HCT116 (cell line): ENCODE measurements at regions not wholly inside any gene's neighbourhood (a gene's known extent, or its start where the extent isn't known, plus 50 kb on each side); places are given as distances from the start of the nearest gene placed in this dataset.

Experiments used
- ATAC-seq: fragments of 200-7000 bp; cut with Tn5 transposase; 2 replicates; pipeline ENCODE4 v1.9.1; 2020; ENCODE audit warnings: mild to moderate bottlenecking, moderate library complexity
- BruUV-seq: library from RNA; stranded (reverse); fragments of 400-500 nt; replicated peaks from 2 replicates; lab custom pipeline; 2021; lab: Mats Ljungman, UMichigan
- CTCF ChIA-PET: fragments of 300-600 bp; sonication (Branson Sonifier 250); formaldehyde crosslinking; loops from one replicate; lab custom pipeline; 2021; ENCODE audit warnings: antibody characterized with exemption; lab: Charles Lee
- POLR2A ChIA-PET: fragments of 300-600, 350-600 bp; sonication (Branson Sonifier 250); formaldehyde crosslinking; loops from one replicate; lab custom pipeline; 2021; ENCODE audit warnings: antibody characterized with exemption; lab: Charles Lee
- RAD21 ChIA-PET, 2 experiments: fragments of 300-600 bp; sonication (Branson Sonifier 250); formaldehyde crosslinking; loops; one replicate each; lab custom pipeline; 2023; ENCODE audit warnings: low total read pairs in 2 of 2; ENCODE audit not compliant: uncharacterized antibody in 2 of 2, unreplicated experiment in 2 of 2, low non-redundant PET in 1 of 2; lab: Charles Lee
- DNase-seq: peaks from one replicate; pipeline ENCODE4 v3.0.0-alpha.2; 2010; ENCODE audit warnings: low read depth, low spot score
- H2AFZ ChIP-seq: fragments of 200-600 bp; shearing (Covaris generic), sonication (generic); 2 replicates; pipeline ENCODE4 v1.6.1; 2017; ENCODE audit warnings: low read depth, mixed run types, mixed read lengths, antibody characterized with exemption, low read length; ENCODE audit not compliant: poor library complexity, severe bottlenecking
- H3K27ac ChIP-seq: 2 replicates; pipeline ENCODE4 v1.5.1; 2012; ENCODE audit warnings: low read depth, low read length
- H3K27me3 ChIP-seq: fragments of 200-600 bp; sonication (generic); 2 replicates; pipeline ENCODE4 v1.6.1; 2016; ENCODE audit warnings: mixed run types, low read length, mixed read lengths; ENCODE audit not compliant: insufficient read depth
- H3K36me3 ChIP-seq, 2 experiments: fragments of 200-500 bp in 1 of 2; fragments of 200-600 bp in 1 of 2; sonication (Bioruptor generic) in 1 of 2; sonication (generic) in 1 of 2; 2 replicates each; pipeline versions ENCODE4 v1.5.1 to v1.6.1; 2014 to 2016; ENCODE audit warnings: low read length in 2 of 2, inconsistent platforms in 1 of 2, mixed read lengths in 1 of 2, mixed run types in 1 of 2; ENCODE audit not compliant: insufficient read depth in 2 of 2, control insufficient read depth in 1 of 2
- H3K4me1 ChIP-seq, 2 experiments: fragments of 200-600 bp in 1 of 2; sonication (generic) in 1 of 2; 2 replicates each; pipeline versions ENCODE4 v1.5.1 to v1.6.1; 2012 to 2017; ENCODE audit warnings: low read length in 2 of 2, inconsistent platforms in 1 of 2, mild to moderate bottlenecking in 1 of 2, mixed read lengths in 1 of 2, mixed run types in 1 of 2, moderate library complexity in 1 of 2; ENCODE audit not compliant: insufficient read depth in 2 of 2, control insufficient read depth in 1 of 2
- H3K4me2 ChIP-seq: fragments of 200-600 bp; sonication (generic); 2 replicates; pipeline ENCODE4 v1.6.1; 2017; ENCODE audit warnings: mixed run types, low read length, mixed read lengths
- H3K4me3 ChIP-seq, 2 experiments: fragments of 200-600 bp in 1 of 2; sonication (generic) in 1 of 2; replicated peaks in 1 of 2; 2 replicates each; pipeline ENCODE4 v1.5.1; 2011 to 2016; ENCODE audit warnings: low read length in 2 of 2, control low read depth in 1 of 2, low read depth in 1 of 2, mild to moderate bottlenecking in 1 of 2, mixed read lengths in 1 of 2, mixed run types in 1 of 2
- H3K79me2 ChIP-seq: fragments of 200-600 bp; sonication (generic); 2 replicates; pipeline ENCODE4 v1.6.1; 2017; ENCODE audit warnings: mild to moderate bottlenecking, mixed run types, low read length, moderate library complexity, mixed read lengths; ENCODE audit not compliant: insufficient read depth
- H3K9ac ChIP-seq: fragments of 200-600 bp; sonication (generic); 2 replicates; pipeline ENCODE4 v1.6.1; 2016; ENCODE audit warnings: low read length, mixed read lengths
- H3K9me2 ChIP-seq: fragments of 200-600 bp; sonication (generic), shearing (Covaris generic); 2 replicates; pipeline ENCODE4 v1.6.1; 2017; ENCODE audit warnings: mixed run types, mild to moderate bottlenecking, moderate library complexity; ENCODE audit not compliant: insufficient read depth
- H3K9me3 ChIP-seq, 2 experiments: fragments of 200-500 bp in 1 of 2; fragments of 200-600 bp in 1 of 2; sonication (Bioruptor generic) in 1 of 2; sonication (generic) in 1 of 2; 2 replicates each; pipeline ENCODE4 v1.6.1; 2014 to 2017; ENCODE audit warnings: low read length in 2 of 2, mixed read lengths in 2 of 2, inconsistent platforms in 1 of 2, low read depth in 1 of 2, mild to moderate bottlenecking in 1 of 2, mixed run types in 1 of 2, moderate library complexity in 1 of 2; ENCODE audit not compliant: control insufficient read depth in 1 of 2, insufficient read depth in 1 of 2
- H4K20me1 ChIP-seq: fragments of 200-600 bp; sonication (generic), shearing (Covaris generic); 2 replicates; pipeline ENCODE4 v1.6.1; 2017; ENCODE audit warnings: mixed run types, mild to moderate bottlenecking, moderate library complexity; ENCODE audit not compliant: insufficient read depth
- CBX3 ChIP-seq: IDR thresholded peaks from 2 replicates; pipeline ENCODE4 v1.6.1; 2012; ENCODE audit warnings: low read depth
- CEBPB ChIP-seq: IDR thresholded peaks from 2 replicates; pipeline ENCODE4 v1.6.1; 2012; ENCODE audit warnings: low read depth
- FOSL1 ChIP-seq: IDR thresholded peaks from 2 replicates; pipeline ENCODE4 v1.6.1; 2012; ENCODE audit warnings: low read depth
- JUND ChIP-seq: IDR thresholded peaks from 2 replicates; pipeline ENCODE4 v1.6.1; 2012
- RAD21 ChIP-seq: IDR thresholded peaks from 2 replicates; pipeline ENCODE4 v1.6.1; 2012; ENCODE audit warnings: low read depth, mild to moderate bottlenecking
- SIN3A ChIP-seq: IDR thresholded peaks from 2 replicates; pipeline ENCODE4 v1.6.1; 2012; ENCODE audit warnings: low read depth
- SP1 ChIP-seq: IDR thresholded peaks from 2 replicates; pipeline ENCODE4 v1.6.1; 2012; ENCODE audit warnings: low read depth
- YY1 ChIP-seq: IDR thresholded peaks from 2 replicates; pipeline ENCODE4 v1.6.1; 2011; ENCODE audit warnings: low read length, low read depth, moderate library complexity, mild to moderate bottlenecking; ENCODE audit not compliant: insufficient replicate concordance; ENCODE audit errors: extremely low read depth
- ZFX ChIP-seq: fragments of 450-650 bp; IDR thresholded peaks from 2 replicates; pipeline ENCODE4 v1.6.1; 2017
- intact Hi-C: fragments of 100-400 bp; cut with micrococcal nuclease; formaldehyde crosslinking; loops from 2 replicates; pipeline ENCODE4 v1.10.0; 2022
- TF ChIP-seq, protein P1 (sequence below), 3 experiments: fragments of 200-600 bp in 1 of 3; sonication (generic) in 1 of 3; IDR thresholded peaks in 2 of 3; conservative IDR thresholded peaks in 1 of 3; 2 replicates each; pipeline ENCODE4 v1.5.1; 2012 to 2017; ENCODE audit warnings: low read depth in 2 of 3, low read length in 2 of 3, antibody characterized with exemption in 1 of 3, borderline replicate concordance in 1 of 3, control low read depth in 1 of 3, mild to moderate bottlenecking in 1 of 3, mixed read lengths in 1 of 3, mixed run types in 1 of 3, moderate library complexity in 1 of 3; ENCODE audit not compliant: insufficient read depth in 1 of 3

DNA sequence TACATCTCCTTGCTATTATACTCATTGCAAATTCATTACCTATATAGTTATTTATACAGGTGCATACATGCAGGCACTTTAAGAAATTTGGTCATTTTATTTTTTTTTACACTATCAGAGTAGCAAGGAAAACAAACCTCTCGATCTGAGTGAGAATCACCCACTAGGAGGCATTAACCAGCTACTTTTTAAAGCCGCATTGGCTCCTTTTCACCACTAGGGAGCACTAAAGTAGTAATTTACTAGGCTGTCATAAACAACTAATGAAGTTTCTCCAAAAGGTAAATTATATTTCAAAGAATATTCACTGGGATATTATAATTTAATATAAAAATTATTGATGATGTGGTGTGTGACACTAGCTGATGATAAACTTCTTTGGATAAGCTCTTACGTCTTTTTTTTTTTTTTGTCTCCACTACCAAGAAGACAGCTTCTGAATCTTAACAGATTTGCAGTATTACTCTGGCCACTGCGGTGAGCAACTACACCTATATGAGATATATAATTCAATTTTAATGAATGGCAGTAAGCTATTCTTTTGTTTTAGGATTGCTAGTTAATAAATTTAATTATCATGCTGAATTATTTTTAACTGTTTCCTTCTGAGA is 101.9 kb downstream of the NOL4 start:
- CTCF ChIA-PET, result interaction anchor here (0.9 to 1.8 kb wide), 7 partner anchors 27 to 685 kb away, joined by 3 to 11 read pairs (median 3); no protein-coding TSS in a partner anchor
- Histone ChIP-seq H3K27ac (no peak overlapping the region), H2AFZ (no peak overlapping the region), H3K4me3 (no peak overlapping the region), H3K4me2 (no peak overlapping the region), H3K4me1 (no peaks in the 10 kb centered on the region), H3K9ac (no peak overlapping the region), H3K36me3 (no peaks in the 10 kb centered on the region), H3K27me3 (no peaks in the 10 kb centered on the region), H3K79me2 (no peaks in the 10 kb centered on the region), H3K9me2 (no peaks in the 10 kb centered on the region), H4K20me1 (no peaks in the 10 kb centered on the region), H3K9me3 (peaks cover 0 to 8% of the 10 kb centered on the region in 2 experiments; a peak in 1 of 4 replicates)
- intact Hi-C loops, result loop anchor here (2.0 kb wide), 1 partner anchor 664 kb away; no protein-coding TSS in a partner anchor
- no TSS peak for BruUV-seq
- ATAC-seq (peak; percentile 44; the same call in 1 of the 2 replicates), DNase-seq (peak; percentile 16)
- RAD21 ChIA-PET, result interaction anchor here in 1 of 2 experiments (0.7 to 0.8 kb wide), 2 partner anchors 665 to 1232 kb away, joined by 3 read pairs; no protein-coding TSS in a partner anchor
- POLR2A ChIA-PET, result no interaction called here
- TF ChIP-seq RAD21, result peak; percentile 56
- TF ChIP-seq, protein P1, sequence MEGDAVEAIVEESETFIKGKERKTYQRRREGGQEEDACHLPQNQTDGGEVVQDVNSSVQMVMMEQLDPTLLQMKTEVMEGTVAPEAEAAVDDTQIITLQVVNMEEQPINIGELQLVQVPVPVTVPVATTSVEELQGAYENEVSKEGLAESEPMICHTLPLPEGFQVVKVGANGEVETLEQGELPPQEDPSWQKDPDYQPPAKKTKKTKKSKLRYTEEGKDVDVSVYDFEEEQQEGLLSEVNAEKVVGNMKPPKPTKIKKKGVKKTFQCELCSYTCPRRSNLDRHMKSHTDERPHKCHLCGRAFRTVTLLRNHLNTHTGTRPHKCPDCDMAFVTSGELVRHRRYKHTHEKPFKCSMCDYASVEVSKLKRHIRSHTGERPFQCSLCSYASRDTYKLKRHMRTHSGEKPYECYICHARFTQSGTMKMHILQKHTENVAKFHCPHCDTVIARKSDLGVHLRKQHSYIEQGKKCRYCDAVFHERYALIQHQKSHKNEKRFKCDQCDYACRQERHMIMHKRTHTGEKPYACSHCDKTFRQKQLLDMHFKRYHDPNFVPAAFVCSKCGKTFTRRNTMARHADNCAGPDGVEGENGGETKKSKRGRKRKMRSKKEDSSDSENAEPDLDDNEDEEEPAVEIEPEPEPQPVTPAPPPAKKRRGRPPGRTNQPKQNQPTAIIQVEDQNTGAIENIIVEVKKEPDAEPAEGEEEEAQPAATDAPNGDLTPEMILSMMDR (IDR thresholded peaks at IDR 0.05 in 2 of 3, conservative IDR thresholded peaks at IDR 0.05 in 1 of 3; ENCODE audit: borderline replicate concordance in 1 of 3, insufficient read depth in 1 of 3, low read depth in 2 of 3, low read length in 2 of 3), result peak; percentile 73 to 97 (median 76)
- no peak for TF ChIP-seq SP1

DNA sequence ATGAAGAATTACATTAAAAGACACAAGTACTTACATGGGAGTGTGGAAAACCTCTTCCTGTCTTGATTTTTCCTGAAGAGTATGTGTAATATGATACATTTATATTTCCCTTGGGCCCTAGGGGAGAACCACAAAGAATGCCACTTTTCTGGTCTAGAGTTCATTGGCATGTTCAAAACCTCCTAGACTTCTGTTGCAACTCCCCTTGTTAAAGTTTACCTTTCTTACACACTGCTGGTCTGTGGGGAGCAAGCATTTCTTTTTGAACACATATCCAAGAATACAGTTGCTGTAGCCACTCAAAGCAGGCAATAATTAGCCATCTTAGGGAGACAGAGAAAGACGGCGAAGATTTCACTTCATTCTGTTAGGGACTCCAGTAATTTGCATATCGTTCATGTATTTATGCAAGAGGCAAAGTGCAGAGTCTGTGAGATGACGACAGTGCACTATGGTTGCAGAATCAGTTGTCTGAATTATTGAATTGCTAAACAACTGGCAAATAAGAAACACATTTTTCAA is 103.5 kb downstream of the NOL4 start:
- H3K27ac ChIP-seq, result no peak overlapping the region
- no peaks in the 10 kb centered on the region for H3K36me3 ChIP-seq
- H3K4me2 ChIP-seq, result no peak overlapping the region
- H3K9me3 ChIP-seq, result 0 out of 4 replicates have a peak, but pooled peaks cover 0 to 4% of the 10 kb centered on the region in 2 experiments
- H3K9ac ChIP-seq, result no peak overlapping the region
- H3K9me2 ChIP-seq, result no peaks in the 10 kb centered on the region
- POLR2A ChIA-PET, result no interaction called here
- no peaks in the 10 kb centered on the region for H3K79me2 ChIP-seq
- no peak overlapping the region for H2AFZ ChIP-seq
- ATAC-seq (no peak), DNase-seq (no peak)
- RAD21 ChIA-PET, result no interaction called here
- H3K27me3 ChIP-seq, result no peaks in the 10 kb centered on the region
- no peaks in the 10 kb centered on the region for H4K20me1 ChIP-seq
- intact Hi-C loops, result no loop called here
- H3K4me3 ChIP-seq, result no peak overlapping the region
- H3K4me1 ChIP-seq, result no peaks in the 10 kb centered on the region
- no peak for TF ChIP-seq YY1
- no peak for TF ChIP-seq SIN3A
- TF ChIP-seq JUND, result no peak
- no peak for TF ChIP-seq CBX3
- TF ChIP-seq FOSL1, result no peak
- TF ChIP-seq, protein P1 (IDR thresholded peaks at IDR 0.05 in 2 of 3, conservative IDR thresholded peaks at IDR 0.05 in 1 of 3; ENCODE audit: borderline replicate concordance in 1 of 3, insufficient read depth in 1 of 3, low read depth in 2 of 3, low read length in 2 of 3), result no peak
- no peak for TF ChIP-seq SP1
- TF ChIP-seq CEBPB, result no peak
- TF ChIP-seq ZFX, result no peak
- BruUV-seq, result no TSS peak
- CTCF ChIA-PET, result no interaction called here
